ENCODE measurements at regions not wholly inside any gene's neighbourhood (a gene's known extent, or its start where the extent isn't known, plus 50 kb on each side); places are given as distances from the start of the nearest gene placed in this dataset.
"Not testable (repeated sequence)": the region's sequence is repeated elsewhere in the genome, so short reads cannot be mapped to it uniquely, and the experiment has no call there.

- DNase-seq: no peak
Observed at GRCh38 chr12:9449181-9449580, 158.5 kb downstream of the KLRB1 start.

GRCh38 chr12:9448648-9449047 is 159.1 kb downstream of the KLRB1 start:
- DNase-seq: not testable (repeated sequence)

GRCh38 chr12:9447791-9448614 is 159.7 kb downstream of the KLRB1 start:
- peak; percentile 77 for DNase-seq

- DNase-seq: not testable (repeated sequence)
Observed at GRCh38 chr12:9446883-9447761, 160.6 kb downstream of the KLRB1 start.

- not testable (repeated sequence) for DNase-seq
Observed at GRCh38 chr12:9440428-9440827, 167.3 kb downstream of the KLRB1 start.

GRCh38 chr12:9435682-9436081 is 172.0 kb downstream of the KLRB1 start:
- DNase-seq: not testable (repeated sequence)

GRCh38 chr12:9430385-9430784 is 177.3 kb downstream of the KLRB1 start:
- DNase-seq: not testable (repeated sequence)

GRCh38 chr12:9428856-9429255 is 178.9 kb downstream of the KLRB1 start:
- not testable (repeated sequence) for DNase-seq

- not testable (repeated sequence) for DNase-seq
Observed at GRCh38 chr12:9425429-9425828, 182.3 kb downstream of the KLRB1 start.

GRCh38 chr12:9424175-9424740 is 183.5 kb downstream of the KLRB1 start:
- DNase-seq: not testable (repeated sequence)

GRCh38 chr12:9422689-9423088 is 185.0 kb downstream of the KLRB1 start:
- not testable (repeated sequence) for DNase-seq

GRCh38 chr12:9421520-9422086 is 186.1 kb downstream of the KLRB1 start:
- DNase-seq: not testable (repeated sequence)

GRCh38 chr12:9420817-9421519 is 186.7 kb downstream of the KLRB1 start:
- not testable (repeated sequence) for DNase-seq

GRCh38 chr12:9418669-9419041 is 189.1 kb downstream of the KLRB1 start:
- DNase-seq: not testable (repeated sequence)

- DNase-seq: not testable (repeated sequence)
Observed at GRCh38 chr12:9417947-9418668, 189.6 kb downstream of the KLRB1 start.

- DNase-seq: not testable (repeated sequence)
Observed at GRCh38 chr12:9417341-9417740, 190.4 kb downstream of the KLRB1 start.

GRCh38 chr12:9416346-9416745 is 191.4 kb downstream of the KLRB1 start:
- DNase-seq: not testable (repeated sequence)

- DNase-seq: not testable (repeated sequence)
Observed at GRCh38 chr12:9415898-9416297, 191.8 kb downstream of the KLRB1 start.

GRCh38 chr12:9413862-9414261 is 193.9 kb downstream of the KLRB1 start:
- DNase-seq: not testable (repeated sequence)

GRCh38 chr12:9412459-9412858 is 195.3 kb downstream of the KLRB1 start:
- not testable (repeated sequence) for DNase-seq

GRCh38 chr12:9411616-9412268 is 196.0 kb downstream of the KLRB1 start:
- not testable (repeated sequence) for DNase-seq

All from NCI-H2227 treated with DMSO at 0.1 percent for 48 hours (cell line).